ENCODE measurements at regions not wholly inside any gene's neighbourhood (a gene's known extent, or its start where the extent isn't known, plus 50 kb on each side); places are given as distances from the start of the nearest gene placed in this dataset.

GRCh38 chr1:203985044-203985443, 87.9 kb upstream of the SOX13 start:
- TF ChIP-seq, protein P1, sequence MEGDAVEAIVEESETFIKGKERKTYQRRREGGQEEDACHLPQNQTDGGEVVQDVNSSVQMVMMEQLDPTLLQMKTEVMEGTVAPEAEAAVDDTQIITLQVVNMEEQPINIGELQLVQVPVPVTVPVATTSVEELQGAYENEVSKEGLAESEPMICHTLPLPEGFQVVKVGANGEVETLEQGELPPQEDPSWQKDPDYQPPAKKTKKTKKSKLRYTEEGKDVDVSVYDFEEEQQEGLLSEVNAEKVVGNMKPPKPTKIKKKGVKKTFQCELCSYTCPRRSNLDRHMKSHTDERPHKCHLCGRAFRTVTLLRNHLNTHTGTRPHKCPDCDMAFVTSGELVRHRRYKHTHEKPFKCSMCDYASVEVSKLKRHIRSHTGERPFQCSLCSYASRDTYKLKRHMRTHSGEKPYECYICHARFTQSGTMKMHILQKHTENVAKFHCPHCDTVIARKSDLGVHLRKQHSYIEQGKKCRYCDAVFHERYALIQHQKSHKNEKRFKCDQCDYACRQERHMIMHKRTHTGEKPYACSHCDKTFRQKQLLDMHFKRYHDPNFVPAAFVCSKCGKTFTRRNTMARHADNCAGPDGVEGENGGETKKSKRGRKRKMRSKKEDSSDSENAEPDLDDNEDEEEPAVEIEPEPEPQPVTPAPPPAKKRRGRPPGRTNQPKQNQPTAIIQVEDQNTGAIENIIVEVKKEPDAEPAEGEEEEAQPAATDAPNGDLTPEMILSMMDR (IDR thresholded peaks at IDR 0.05; ENCODE audit: low read length), result no peak
- TF ChIP-seq EZH2 (optimal IDR thresholded peaks at IDR 0.05; ENCODE audit: low read depth, low read length) (no peak), EZH2phosphoT487 (IDR thresholded peaks at IDR 0.05; ENCODE audit: low read length) (no peak)

Measured in MM.1S (cell line).